AG10803 (cell line): ENCODE measurements at regions not wholly inside any gene's neighbourhood (a gene's known extent, or its start where the extent isn't known, plus 50 kb on each side); places are given as distances from the start of the nearest gene placed in this dataset.

Source experiments
- DNase-seq: peaks from one replicate; pipeline ENCODE4 v3.0.0; 2010; ENCODE audit warnings: low read depth
- H3K4me3 ChIP-seq: 2 replicates; pipeline ENCODE4 v1.5.1; 2011; ENCODE audit warnings: mild to moderate bottlenecking, low read length, control low read depth
- CTCF ChIP-seq: conservative IDR thresholded peaks from 2 replicates; pipeline ENCODE4 v1.5.1; 2011; ENCODE audit warnings: mild to moderate bottlenecking, low read length, control low read depth, inconsistent platforms

- H3K4me3 ChIP-seq = no peak overlapping the region
- no peak for TF ChIP-seq CTCF
- DNase-seq = no peak
Measured at GRCh38 chr2:51472783-51473182, 440.9 kb upstream of the NRXN1 start.

GRCh38 chr2:51472300-51472699 lies 440.4 kb upstream of the NRXN1 start:
- no peak for TF ChIP-seq CTCF
- no peak overlapping the region for H3K4me3 ChIP-seq
- DNase-seq = no peak

- no peak overlapping the region for H3K4me3 ChIP-seq
- TF ChIP-seq CTCF = no peak
- no peak for DNase-seq
Measured at GRCh38 chr2:51469102-51469501, 437.2 kb upstream of the NRXN1 start.

- DNase-seq = no peak
- TF ChIP-seq CTCF = no peak
- no peak overlapping the region for H3K4me3 ChIP-seq
Measured at GRCh38 chr2:51465326-51465725, 433.4 kb upstream of the NRXN1 start.

GRCh38 chr2:51454177-51454576 lies 422.2 kb upstream of the NRXN1 start:
- H3K4me3 ChIP-seq = no peak overlapping the region
- DNase-seq = no peak
- no peak for TF ChIP-seq CTCF

- DNase-seq = no peak
- no peak for TF ChIP-seq CTCF
- no peak overlapping the region for H3K4me3 ChIP-seq
Measured at GRCh38 chr2:51448911-51449310, 417.0 kb upstream of the NRXN1 start.

- no peak overlapping the region for H3K4me3 ChIP-seq
- no peak for TF ChIP-seq CTCF
- no peak for DNase-seq
Measured at GRCh38 chr2:51441786-51442185, 409.9 kb upstream of the NRXN1 start.
